H9 (cell line): ENCODE measurements at regions not wholly inside any gene's neighbourhood (a gene's known extent, or its start where the extent isn't known, plus 50 kb on each side); places are given as distances from the start of the nearest gene placed in this dataset.

Source experiments
- DNase-seq: peaks from one replicate; pipeline ENCODE4 v3.0.0-alpha.2; 2017
- H2AFZ ChIP-seq: one replicate; pipeline ENCODE4 v1.6.1; 2013; ENCODE audit warnings: mild to moderate bottlenecking, low read length, control low read depth, moderate library complexity
- H2AK5ac ChIP-seq: 2 replicates; pipeline ENCODE4 v1.6.1; 2013; ENCODE audit warnings: low read length, control low read depth, mixed read lengths; ENCODE audit not compliant: insufficient read length
- H2BK120ac ChIP-seq: one replicate; pipeline ENCODE4 v1.6.1; 2013; ENCODE audit warnings: low read depth, mild to moderate bottlenecking, low read length, control low read depth, inconsistent platforms; ENCODE audit not compliant: poor library complexity, severe bottlenecking
- H2BK12ac ChIP-seq: 2 replicates; pipeline ENCODE4 v1.6.1; 2013; ENCODE audit warnings: low read length, control low read depth, mixed read lengths, low read depth; ENCODE audit not compliant: insufficient read length
- H2BK15ac ChIP-seq: 2 replicates; pipeline ENCODE4 v1.6.1; 2013; ENCODE audit warnings: low read depth, low read length, control low read depth
- H2BK20ac ChIP-seq: one replicate; pipeline ENCODE4 v1.6.1; 2013; ENCODE audit warnings: low read depth, mild to moderate bottlenecking, low read length, control low read depth, inconsistent platforms; ENCODE audit not compliant: poor library complexity, severe bottlenecking
- H2BK5ac ChIP-seq: 2 replicates; pipeline ENCODE4 v1.6.1; 2013; ENCODE audit warnings: low read length, control low read depth, mixed read lengths; ENCODE audit not compliant: insufficient read length
- H3K14ac ChIP-seq: 2 replicates; pipeline ENCODE4 v1.6.1; 2013; ENCODE audit warnings: low read length, control low read depth; ENCODE audit not compliant: insufficient read depth
- H3K18ac ChIP-seq: 2 replicates; pipeline ENCODE4 v1.6.1; 2013; ENCODE audit warnings: low read depth, mild to moderate bottlenecking, mixed read lengths, low read length, control low read depth; ENCODE audit not compliant: insufficient read length
- H3K23ac ChIP-seq: 2 replicates; pipeline ENCODE4 v1.6.1; 2013; ENCODE audit warnings: low read length, control low read depth, mixed read lengths, low read depth; ENCODE audit not compliant: insufficient read length
- H3K23me2 ChIP-seq: 2 replicates; pipeline ENCODE4 v1.6.1; 2013; ENCODE audit warnings: low read depth, mild to moderate bottlenecking, mixed read lengths, low read length, control low read depth; ENCODE audit not compliant: insufficient read length, poor library complexity, severe bottlenecking
- H3K27ac ChIP-seq: 2 replicates; pipeline ENCODE4 v1.5.1; 2013; ENCODE audit warnings: low read length, control low read depth, mixed read lengths, low read depth; ENCODE audit not compliant: insufficient read length
- H3K27me3 ChIP-seq: 2 replicates; pipeline ENCODE4 v1.6.1; 2013; ENCODE audit warnings: low read length, control low read depth, inconsistent platforms; ENCODE audit not compliant: insufficient read depth
- H3K4ac ChIP-seq: 2 replicates; pipeline ENCODE4 v1.6.1; 2013; ENCODE audit warnings: low read depth, mild to moderate bottlenecking, control low read depth, inconsistent platforms, low read length, moderate library complexity
- H3K4me1 ChIP-seq: 2 replicates; pipeline ENCODE4 v1.6.1; 2013; ENCODE audit warnings: low read length, control low read depth, inconsistent platforms; ENCODE audit not compliant: insufficient read depth
- H3K4me2 ChIP-seq: 2 replicates; pipeline ENCODE4 v1.6.1; 2013; ENCODE audit warnings: low read length, control low read depth, mixed read lengths; ENCODE audit not compliant: insufficient read length, insufficient read depth
- H3K56ac ChIP-seq: 2 replicates; pipeline ENCODE4 v1.6.1; 2013; ENCODE audit warnings: low read depth, mild to moderate bottlenecking, mixed read lengths, low read length, control low read depth; ENCODE audit not compliant: insufficient read length
- H3K79me1 ChIP-seq: 2 replicates; pipeline ENCODE4 v1.6.1; 2013; ENCODE audit warnings: low read depth, mild to moderate bottlenecking, moderate library complexity, low read length, control low read depth, inconsistent platforms; ENCODE audit not compliant: insufficient read depth, poor library complexity, severe bottlenecking
- H3K79me2 ChIP-seq: 2 replicates; pipeline ENCODE4 v1.6.1; 2013; ENCODE audit warnings: low read length, control low read depth, inconsistent platforms; ENCODE audit not compliant: insufficient read depth
- H3K9ac ChIP-seq: 2 replicates; pipeline ENCODE4 v1.6.1; 2013; ENCODE audit warnings: low read length, control low read depth, mixed read lengths; ENCODE audit not compliant: insufficient read length; ENCODE audit errors: extremely low read depth
- H3K9me3 ChIP-seq: one replicate; pipeline ENCODE4 v1.6.1; 2013; ENCODE audit warnings: low read depth, low read length, inconsistent platforms; ENCODE audit not compliant: control insufficient read depth
- H3T11ph ChIP-seq: one replicate; pipeline ENCODE4 v1.6.1; 2013; ENCODE audit warnings: mild to moderate bottlenecking, low read length, control low read depth, inconsistent platforms
- H4K20me1 ChIP-seq: one replicate; pipeline ENCODE4 v1.6.1; 2013; ENCODE audit not compliant: control insufficient read depth, insufficient read length, insufficient read depth
- H4K5ac ChIP-seq: 2 replicates; pipeline ENCODE4 v1.6.1; 2013; ENCODE audit warnings: low read depth, mild to moderate bottlenecking, mixed read lengths, low read length, control low read depth; ENCODE audit not compliant: insufficient read length
- H4K8ac ChIP-seq: replicated peaks from 2 replicates; pipeline ENCODE4 v1.6.1; 2013; ENCODE audit warnings: low read length, control low read depth, mixed read lengths, low read depth; ENCODE audit not compliant: insufficient read length
- H4K91ac ChIP-seq: 2 replicates; pipeline ENCODE4 v1.6.1; 2013; ENCODE audit warnings: low read depth, mild to moderate bottlenecking, moderate library complexity, mixed read lengths, low read length, control low read depth; ENCODE audit not compliant: insufficient read length
- H3K27ac Mint-ChIP-seq, 3 experiments: 2 replicates in 2 of 3; 3 replicates in 1 of 3; pipeline ENCODE4 v1.8.0; 2020 to 2021; ENCODE audit warnings: mixed read lengths in 3 of 3, mild to moderate bottlenecking in 1 of 3, moderate library complexity in 1 of 3
- H3K27me3 Mint-ChIP-seq: 2 replicates; pipeline ENCODE4 v1.8.0; 2021; ENCODE audit warnings: low read depth, mild to moderate bottlenecking, moderate library complexity, mixed read lengths
- H3K36me3 Mint-ChIP-seq, 3 experiments: 2 replicates in 2 of 3; 3 replicates in 1 of 3; pipeline ENCODE4 v1.8.0; 2020 to 2021; ENCODE audit warnings: low read depth in 3 of 3, mixed read lengths in 3 of 3; ENCODE audit not compliant: insufficient read depth in 1 of 3
- H3K4me1 Mint-ChIP-seq, 2 experiments: 2 replicates each; pipeline ENCODE4 v1.8.0; 2020; ENCODE audit warnings: mixed read lengths in 2 of 2
- H3K4me3 Mint-ChIP-seq, 2 experiments: 2 replicates in 1 of 2; 3 replicates in 1 of 2; pipeline ENCODE4 v1.8.0; 2020 to 2021; ENCODE audit warnings: mild to moderate bottlenecking in 2 of 2, mixed read lengths in 2 of 2, moderate library complexity in 1 of 2
- H3K9me3 Mint-ChIP-seq, 2 experiments: 2 replicates in 1 of 2; 3 replicates in 1 of 2; pipeline ENCODE4 v1.8.0; 2020; ENCODE audit warnings: mild to moderate bottlenecking in 2 of 2, mixed read lengths in 2 of 2, moderate library complexity in 1 of 2
- WGBS: extraction: QIAGEN DNeasy Blood & Tissue Kit; methylation state at CpG from one replicate; pipeline ENCODE4 v1.1.7; 2013; ENCODE audit warnings: missing lambda C conversion rate, low lambda C conversion rate, mixed read lengths; ENCODE audit not compliant: insufficient read length; ENCODE audit errors: extremely low coverage; 5-methylcytosine and 5-hydroxymethylcytosine counted together
- TF ChIP-seq, protein P1 (sequence below): fragments of 200-600 bp; sonication (generic); conservative IDR thresholded peaks from 3 replicates; pipeline ENCODE4 v1.8.0; 2021; ENCODE audit warnings: antibody characterized with exemption, mild to moderate bottlenecking

GRCh38 chr21:28442085-28442484 lies 550.6 kb downstream of the LTN1 start:
- no peaks in the 10 kb centered on the region for H3K79me1 ChIP-seq
- H2BK15ac ChIP-seq, result no peak overlapping the region
- no peak overlapping the region for H3K4me2 ChIP-seq
- no peak overlapping the region for H2BK12ac ChIP-seq
- Mint-ChIP-seq H3K4me1 (no peaks in the 10 kb centered on the region), H3K36me3 (peaks cover 2 to 4% (median 2%) of the 10 kb centered on the region in 3 experiments; a peak in 5 of 7 replicates), H3K27ac (no peak overlapping the region), H3K9me3 (peaks cover 7 to 12% of the 10 kb centered on the region in 2 experiments; a peak in 4 of 5 replicates), H3K4me3 (no peak overlapping the region), H3K27me3 (no peaks in the 10 kb centered on the region)
- WGBS, result no CpG with 5 or more reads among the region's 4 CpGs
- H3K4ac ChIP-seq, result no peak overlapping the region
- no peak overlapping the region for H2BK5ac ChIP-seq
- H3K14ac ChIP-seq, result no peak overlapping the region
- no peaks in the 10 kb centered on the region for H3K23me2 ChIP-seq
- no peaks in the 10 kb centered on the region for H3K79me2 ChIP-seq
- H3K56ac ChIP-seq, result no peak overlapping the region
- no peak overlapping the region for H2AFZ ChIP-seq
- H3K9ac ChIP-seq, result no peak overlapping the region
- H3K18ac ChIP-seq, result no peak overlapping the region
- no peak overlapping the region for H3T11ph ChIP-seq
- no peaks in the 10 kb centered on the region for H3K4me1 ChIP-seq
- H2AK5ac ChIP-seq, result no peak overlapping the region
- H3K27me3 ChIP-seq, result no peaks in the 10 kb centered on the region
- TF ChIP-seq, protein P1, sequence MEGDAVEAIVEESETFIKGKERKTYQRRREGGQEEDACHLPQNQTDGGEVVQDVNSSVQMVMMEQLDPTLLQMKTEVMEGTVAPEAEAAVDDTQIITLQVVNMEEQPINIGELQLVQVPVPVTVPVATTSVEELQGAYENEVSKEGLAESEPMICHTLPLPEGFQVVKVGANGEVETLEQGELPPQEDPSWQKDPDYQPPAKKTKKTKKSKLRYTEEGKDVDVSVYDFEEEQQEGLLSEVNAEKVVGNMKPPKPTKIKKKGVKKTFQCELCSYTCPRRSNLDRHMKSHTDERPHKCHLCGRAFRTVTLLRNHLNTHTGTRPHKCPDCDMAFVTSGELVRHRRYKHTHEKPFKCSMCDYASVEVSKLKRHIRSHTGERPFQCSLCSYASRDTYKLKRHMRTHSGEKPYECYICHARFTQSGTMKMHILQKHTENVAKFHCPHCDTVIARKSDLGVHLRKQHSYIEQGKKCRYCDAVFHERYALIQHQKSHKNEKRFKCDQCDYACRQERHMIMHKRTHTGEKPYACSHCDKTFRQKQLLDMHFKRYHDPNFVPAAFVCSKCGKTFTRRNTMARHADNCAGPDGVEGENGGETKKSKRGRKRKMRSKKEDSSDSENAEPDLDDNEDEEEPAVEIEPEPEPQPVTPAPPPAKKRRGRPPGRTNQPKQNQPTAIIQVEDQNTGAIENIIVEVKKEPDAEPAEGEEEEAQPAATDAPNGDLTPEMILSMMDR, result no peak
- H4K20me1 ChIP-seq, result no peaks in the 10 kb centered on the region
- no peaks in the 10 kb centered on the region for H3K9me3 ChIP-seq
- H3K23ac ChIP-seq, result no peak overlapping the region
- H3K27ac ChIP-seq, result no peak overlapping the region
- H4K5ac ChIP-seq, result no peak overlapping the region
- H4K8ac ChIP-seq, result no peak overlapping the region
- H2BK20ac ChIP-seq, result no peak overlapping the region
- no peak overlapping the region for H4K91ac ChIP-seq
- DNase-seq, result no peak
- no peak overlapping the region for H2BK120ac ChIP-seq
